Liver (tissue), 8 donors: ENCODE measurements at regions not wholly inside any gene's neighbourhood (a gene's known extent, or its start where the extent isn't known, plus 50 kb on each side); places are given as distances from the start of the nearest gene placed in this dataset.

Experiments used
- DNase-seq: peaks from one replicate; pipeline ENCODE4 v3.0.0-alpha.2; 2017; ENCODE audit warnings: low spot score
- H3K27ac ChIP-seq, 2 donors: one replicate each; pipeline ENCODE4 v1.7.0; 2013; ENCODE audit warnings: inconsistent platforms in 2 of 2, low read length in 2 of 2, control low read depth in 1 of 2, low read depth in 1 of 2, mild to moderate bottlenecking in 1 of 2
- H3K27me3 ChIP-seq, 4 donors: one replicate each; pipeline versions ENCODE4 v1.6.1 to v1.7.0; 2013; ENCODE audit warnings: low read length in 3 of 4, inconsistent platforms in 1 of 4, mild to moderate bottlenecking in 1 of 4, moderate library complexity in 1 of 4; ENCODE audit not compliant: control insufficient read depth in 4 of 4, insufficient read depth in 4 of 4
- H3K36me3 ChIP-seq, 4 donors: one replicate each; pipeline versions ENCODE4 v1.6.1 to v1.7.0; 2013; ENCODE audit warnings: low read length in 3 of 4, mild to moderate bottlenecking in 3 of 4, low read depth in 1 of 4, moderate library complexity in 1 of 4; ENCODE audit not compliant: control insufficient read depth in 4 of 4, insufficient read depth in 3 of 4
- H3K4me1 ChIP-seq, 4 donors: one replicate each; pipeline versions ENCODE4 v1.6.1 to v1.7.0; 2013; ENCODE audit warnings: low read length in 3 of 4, mild to moderate bottlenecking in 3 of 4, moderate library complexity in 1 of 4; ENCODE audit not compliant: control insufficient read depth in 4 of 4, insufficient read depth in 4 of 4
- H3K4me3 ChIP-seq, 3 donors: one replicate each; pipeline versions ENCODE4 v1.6.1 to v1.7.0; 2013; ENCODE audit warnings: low read length in 3 of 3, control low read depth in 1 of 3, low read depth in 1 of 3, mild to moderate bottlenecking in 1 of 3
- H3K9ac ChIP-seq, 2 donors: one replicate each; pipeline ENCODE4 v1.7.0; 2013; ENCODE audit warnings: low read length in 2 of 2, mild to moderate bottlenecking in 2 of 2, moderate library complexity in 2 of 2, control low read depth in 1 of 2, low read depth in 1 of 2
- H3K9me3 ChIP-seq, 4 donors: one replicate each; pipeline versions ENCODE4 v1.6.1 to v1.7.0; 2013; ENCODE audit warnings: low read length in 3 of 4; ENCODE audit not compliant: control insufficient read depth in 4 of 4
- ATF3 ChIP-seq: IDR thresholded peaks from 2 replicates; pipeline ENCODE4 v1.6.1; 2016; ENCODE audit warnings: antibody characterized with exemption
- CTCF ChIP-seq: fragments of 150-350 bp; IDR thresholded peaks from 2 replicates; pipeline ENCODE4 v1.5.1; 2017; ENCODE audit warnings: improper control_type of control experiment, low read depth, low read length; ENCODE audit not compliant: missing input control
- EGR1 ChIP-seq, 2 donors: IDR thresholded peaks; 2 replicates each; pipeline ENCODE4 v1.6.1; 2016 to 2018; ENCODE audit warnings: antibody characterized with exemption in 2 of 2, low read depth in 2 of 2
- FOXA1 ChIP-seq: IDR thresholded peaks from 2 replicates; pipeline ENCODE4 v1.6.1; 2016; ENCODE audit warnings: antibody characterized with exemption
- FOXA2 ChIP-seq: IDR thresholded peaks from 2 replicates; pipeline ENCODE4 v1.6.1; 2016; ENCODE audit warnings: antibody characterized with exemption
- GABPA ChIP-seq, 2 donors: IDR thresholded peaks in 1 of 2; conservative IDR thresholded peaks in 1 of 2; 2 replicates each; pipeline ENCODE4 v1.6.1; 2016; ENCODE audit warnings: antibody characterized with exemption in 2 of 2, mild to moderate bottlenecking in 1 of 2, moderate library complexity in 1 of 2
- HNF4A ChIP-seq, 2 donors: conservative IDR thresholded peaks; 2 replicates each; pipeline ENCODE4 v1.6.1; 2016; ENCODE audit warnings: antibody characterized with exemption in 2 of 2, mild to moderate bottlenecking in 2 of 2
- HNF4G ChIP-seq: IDR thresholded peaks from 2 replicates; pipeline ENCODE4 v1.6.1; 2016; ENCODE audit warnings: antibody characterized with exemption
- JUND ChIP-seq, 2 donors: IDR thresholded peaks; 2 replicates each; pipeline ENCODE4 v1.6.1; 2016; ENCODE audit warnings: antibody characterized with exemption in 2 of 2
- MAX ChIP-seq: IDR thresholded peaks from 2 replicates; pipeline ENCODE4 v1.6.1; 2016; ENCODE audit warnings: antibody characterized with exemption
- NR2F2 ChIP-seq: IDR thresholded peaks from 2 replicates; pipeline ENCODE4 v1.6.1; 2016; ENCODE audit warnings: antibody characterized with exemption
- RAD21 ChIP-seq, 2 donors: IDR thresholded peaks; 2 replicates each; pipeline ENCODE4 v1.6.1; 2016; ENCODE audit warnings: antibody characterized with exemption in 2 of 2, mild to moderate bottlenecking in 2 of 2
- REST ChIP-seq: IDR thresholded peaks from 2 replicates; pipeline ENCODE4 v1.6.1; 2016; ENCODE audit warnings: antibody characterized with exemption, mild to moderate bottlenecking
- RXRA ChIP-seq, 2 donors: IDR thresholded peaks; 2 replicates each; pipeline ENCODE4 v1.6.1; 2017 to 2018; ENCODE audit warnings: antibody characterized with exemption in 2 of 2, mild to moderate bottlenecking in 1 of 2
- SP1 ChIP-seq: IDR thresholded peaks from 2 replicates; pipeline ENCODE4 v1.6.1; 2018; ENCODE audit warnings: antibody characterized with exemption, mild to moderate bottlenecking
- TAF1 ChIP-seq: conservative IDR thresholded peaks from 2 replicates; pipeline ENCODE4 v1.6.1; 2016; ENCODE audit warnings: antibody characterized with exemption, mild to moderate bottlenecking
- YY1 ChIP-seq: IDR thresholded peaks from 2 replicates; pipeline ENCODE4 v1.6.1; 2016; ENCODE audit warnings: antibody characterized with exemption, mild to moderate bottlenecking
- ZBTB33 ChIP-seq: IDR thresholded peaks from 2 replicates; pipeline ENCODE4 v1.6.1; 2016; ENCODE audit warnings: antibody characterized with exemption
- WGBS: extraction: QIAGEN DNeasy Blood & Tissue Kit; methylation state at CpG from one replicate; pipeline ENCODE4 v1.1.7; 2013; 5-methylcytosine and 5-hydroxymethylcytosine counted together
- donor health status: healthy.
- donor health status: healthy.
- donor health status: healthy.
- donor health status: healthy.
- donor health status: healthy.

- Histone ChIP-seq H3K36me3 (no peaks in the 10 kb centered on the region), H3K9ac (no peak overlapping the region), H3K4me3 (no peak overlapping the region), H3K4me1 (no peaks in the 10 kb centered on the region), H3K27ac (no peak overlapping the region), H3K9me3 (no peaks in the 10 kb centered on the region), H3K27me3 (no peaks in the 10 kb centered on the region)
- WGBS, result 97% methylated on average over 5 of the region's 5 CpGs
- no peak for DNase-seq
- TF ChIP-seq FOXA2, result no peak
Observed at GRCh38 chr16:79756571-79756970, 156.0 kb upstream of the MAF start.

GRCh38 chr16:79754501-79754900 is 154.0 kb upstream of the MAF start:
- H3K4me3 ChIP-seq, result no peak overlapping the region
- DNase-seq, result no peak
- H3K4me1 ChIP-seq, result no peaks in the 10 kb centered on the region
- no peaks in the 10 kb centered on the region for H3K27me3 ChIP-seq
- H3K9me3 ChIP-seq, result no peaks in the 10 kb centered on the region
- no peak for TF ChIP-seq JUND (IDR thresholded peaks at IDR 0.05)
- H3K27ac ChIP-seq, result no peak overlapping the region
- no peak overlapping the region for H3K9ac ChIP-seq
- H3K36me3 ChIP-seq, result peaks cover 0 to 3% (median 0%) of the 10 kb centered on the region in 4 donors

- no peak overlapping the region for H3K9ac ChIP-seq
- WGBS, result 48% methylated on average over 1 of the region's 1 CpG
- DNase-seq, result no peak
- no peaks in the 10 kb centered on the region for H3K4me1 ChIP-seq
- no peak overlapping the region for H3K4me3 ChIP-seq
- H3K27ac ChIP-seq, result no peak overlapping the region
- no peaks in the 10 kb centered on the region for H3K27me3 ChIP-seq
- TF ChIP-seq HNF4A (conservative IDR thresholded peaks at IDR 0.05) (no peak), TAF1 (no peak), FOXA2 (no peak), RAD21 (IDR thresholded peaks at IDR 0.05) (no peak)
- no peaks in the 10 kb centered on the region for H3K9me3 ChIP-seq
- peaks cover 0 to 3% (median 0%) of the 10 kb centered on the region in 4 donors for H3K36me3 ChIP-seq
Observed at GRCh38 chr16:79754081-79754480, 153.5 kb upstream of the MAF start.

GRCh38 chr16:79753286-79753685 is 152.7 kb upstream of the MAF start:
- TF ChIP-seq NR2F2 (no peak), RXRA (IDR thresholded peaks at IDR 0.05) (no peak), SP1 (no peak), FOXA2 (no peak), FOXA1 (no peak), ATF3 (no peak), YY1 (no peak), REST (no peak), MAX (no peak), HNF4A (conservative IDR thresholded peaks at IDR 0.05) (no peak), HNF4G (no peak), GABPA (IDR thresholded peaks at IDR 0.05 in 1 of 2, conservative IDR thresholded peaks at IDR 0.05 in 1 of 2) (no peak), TAF1 (no peak), ZBTB33 (no peak), RAD21 (IDR thresholded peaks at IDR 0.05) (no peak), JUND (IDR thresholded peaks at IDR 0.05) (no peak), EGR1 (IDR thresholded peaks at IDR 0.05; ENCODE audit: low read depth in 2 of 2) (no peak), CTCF (no peak)

More at GRCh38 chr16:79753286-79753685, 152.7 kb upstream of the MAF start:
- Histone ChIP-seq H3K4me1 (no peaks in the 10 kb centered on the region), H3K36me3 (peaks cover 0 to 3% (median 0%) of the 10 kb centered on the region in 4 donors), H3K27me3 (no peaks in the 10 kb centered on the region), H3K27ac (no peak overlapping the region), H3K9ac (no peak overlapping the region), H3K9me3 (no peaks in the 10 kb centered on the region), H3K4me3 (no peak overlapping the region)
- 90% methylated on average over 2 of the region's 2 CpGs for WGBS
- DNase-seq, result no peak
